Lung (tissue), 11 donors: ENCODE measurements at regions not wholly inside any gene's neighbourhood (a gene's known extent, or its start where the extent isn't known, plus 50 kb on each side); places are given as distances from the start of the nearest gene placed in this dataset.

Source experiments
- ATAC-seq: fragments of 200-7000 bp; cut with Tn5 transposase; one replicate; pipeline ENCODE4 v1.9.1; 2020; ENCODE audit warnings: moderate number of reproducible peaks; ENCODE audit not compliant: insufficient read depth, low FRiP score
- DNase-seq, 3 donors: peaks; one replicate each; pipeline ENCODE4 v3.0.0-alpha.2; 2013 to 2017
- H3K27ac ChIP-seq, 2 donors: one replicate each; pipeline ENCODE4 v1.5.1; 2013; ENCODE audit warnings: mild to moderate bottlenecking in 2 of 2, moderate library complexity in 2 of 2, control low read depth in 1 of 2, inconsistent platforms in 1 of 2, low read depth in 1 of 2, low read length in 1 of 2
- H3K27me3 ChIP-seq, 3 donors: one replicate each; pipeline ENCODE4 v1.5.1; 2013; ENCODE audit warnings: low read length in 2 of 3; ENCODE audit not compliant: control insufficient read depth in 3 of 3, insufficient read depth in 3 of 3
- H3K36me3 ChIP-seq, 4 donors: one replicate each; pipeline ENCODE4 v1.5.1; 2013; ENCODE audit warnings: low read length in 4 of 4, mild to moderate bottlenecking in 1 of 4, moderate library complexity in 1 of 4; ENCODE audit not compliant: control insufficient read depth in 4 of 4, insufficient read depth in 4 of 4
- H3K4me1 ChIP-seq, 5 donors: one replicate each; pipeline ENCODE4 v1.5.1; 2013; ENCODE audit warnings: low read length in 5 of 5, mild to moderate bottlenecking in 2 of 5, moderate library complexity in 1 of 5; ENCODE audit not compliant: control insufficient read depth in 5 of 5, insufficient read depth in 5 of 5
- H3K4me3 ChIP-seq: one replicate; pipeline ENCODE4 v1.5.1; 2013; ENCODE audit warnings: mild to moderate bottlenecking, control low read depth, moderate library complexity
- H3K9ac ChIP-seq, 2 donors: one replicate each; pipeline ENCODE4 v1.5.1; 2013; ENCODE audit warnings: low read length in 2 of 2, control low read depth in 1 of 2; ENCODE audit not compliant: insufficient read depth in 1 of 2
- H3K9me3 ChIP-seq, 4 donors: one replicate each; pipeline ENCODE4 v1.5.1; 2013; ENCODE audit warnings: low read length in 3 of 4, mild to moderate bottlenecking in 1 of 4, moderate library complexity in 1 of 4; ENCODE audit not compliant: control insufficient read depth in 4 of 4, insufficient read depth in 3 of 4
- WGBS, 2 donors: extraction: QIAGEN DNeasy Blood & Tissue Kit; methylation state at CpG; one replicate each; pipeline ENCODE4 v1.1.7; 2013; 5-methylcytosine and 5-hydroxymethylcytosine counted together
- TF ChIP-seq, protein P1 (sequence below): IDR thresholded peaks from 2 replicates; pipeline ENCODE4 v1.5.1; 2012; ENCODE audit warnings: mild to moderate bottlenecking; ENCODE audit errors: control extremely low read depth, extremely low read depth
- donor health status: control.
- donor health status: control.
- donor health status: Bipolar disorder and iron deficiency.
- donor health status: healthy.
- donor health status: DM: yes; HTN: yes; CAD: no.

DNA sequence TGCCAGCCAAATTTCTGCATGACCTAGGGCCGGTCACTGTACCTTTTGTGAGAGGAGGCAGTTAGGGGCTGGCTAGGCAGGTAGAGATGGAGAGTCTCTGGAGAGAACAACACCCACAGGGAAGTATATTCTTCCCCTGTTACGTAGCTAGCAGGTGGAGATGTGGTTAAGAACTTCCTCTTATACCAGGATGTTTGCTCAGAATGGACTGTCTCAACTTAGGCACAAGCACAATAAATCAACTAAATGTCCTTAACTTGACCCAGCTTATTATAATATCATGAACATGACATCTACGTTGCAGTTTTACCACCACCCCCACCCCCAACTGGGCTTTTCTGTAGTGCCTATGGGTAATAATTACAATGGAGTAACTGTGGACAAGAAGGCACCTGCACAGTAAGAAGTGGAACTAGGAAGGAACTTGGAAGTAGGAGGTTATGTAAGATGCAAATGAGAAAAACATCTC is 60.7 kb upstream of the MPEG1 start:
- Histone ChIP-seq H3K9me3 (peaks cover 0 to 4% (median 0%) of the 10 kb centered on the region in 4 donors), H3K9ac (no peak overlapping the region), H3K27me3 (no peaks in the 10 kb centered on the region), H3K4me3 (no peak overlapping the region), H3K36me3 (no peaks in the 10 kb centered on the region), H3K4me1 (peaks cover 0 to 3% (median 0%) of the 10 kb centered on the region in 5 donors), H3K27ac (peak overlapping the region in 1 of 2 donors; percentile 15)
- TF ChIP-seq, protein P1, sequence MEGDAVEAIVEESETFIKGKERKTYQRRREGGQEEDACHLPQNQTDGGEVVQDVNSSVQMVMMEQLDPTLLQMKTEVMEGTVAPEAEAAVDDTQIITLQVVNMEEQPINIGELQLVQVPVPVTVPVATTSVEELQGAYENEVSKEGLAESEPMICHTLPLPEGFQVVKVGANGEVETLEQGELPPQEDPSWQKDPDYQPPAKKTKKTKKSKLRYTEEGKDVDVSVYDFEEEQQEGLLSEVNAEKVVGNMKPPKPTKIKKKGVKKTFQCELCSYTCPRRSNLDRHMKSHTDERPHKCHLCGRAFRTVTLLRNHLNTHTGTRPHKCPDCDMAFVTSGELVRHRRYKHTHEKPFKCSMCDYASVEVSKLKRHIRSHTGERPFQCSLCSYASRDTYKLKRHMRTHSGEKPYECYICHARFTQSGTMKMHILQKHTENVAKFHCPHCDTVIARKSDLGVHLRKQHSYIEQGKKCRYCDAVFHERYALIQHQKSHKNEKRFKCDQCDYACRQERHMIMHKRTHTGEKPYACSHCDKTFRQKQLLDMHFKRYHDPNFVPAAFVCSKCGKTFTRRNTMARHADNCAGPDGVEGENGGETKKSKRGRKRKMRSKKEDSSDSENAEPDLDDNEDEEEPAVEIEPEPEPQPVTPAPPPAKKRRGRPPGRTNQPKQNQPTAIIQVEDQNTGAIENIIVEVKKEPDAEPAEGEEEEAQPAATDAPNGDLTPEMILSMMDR: no peak
- DNase-seq (no peak), ATAC-seq (peak; percentile 41)
- WGBS, 2 donors: 16 to 28% methylated on average over 3 of the region's 3 CpGs

DNA sequence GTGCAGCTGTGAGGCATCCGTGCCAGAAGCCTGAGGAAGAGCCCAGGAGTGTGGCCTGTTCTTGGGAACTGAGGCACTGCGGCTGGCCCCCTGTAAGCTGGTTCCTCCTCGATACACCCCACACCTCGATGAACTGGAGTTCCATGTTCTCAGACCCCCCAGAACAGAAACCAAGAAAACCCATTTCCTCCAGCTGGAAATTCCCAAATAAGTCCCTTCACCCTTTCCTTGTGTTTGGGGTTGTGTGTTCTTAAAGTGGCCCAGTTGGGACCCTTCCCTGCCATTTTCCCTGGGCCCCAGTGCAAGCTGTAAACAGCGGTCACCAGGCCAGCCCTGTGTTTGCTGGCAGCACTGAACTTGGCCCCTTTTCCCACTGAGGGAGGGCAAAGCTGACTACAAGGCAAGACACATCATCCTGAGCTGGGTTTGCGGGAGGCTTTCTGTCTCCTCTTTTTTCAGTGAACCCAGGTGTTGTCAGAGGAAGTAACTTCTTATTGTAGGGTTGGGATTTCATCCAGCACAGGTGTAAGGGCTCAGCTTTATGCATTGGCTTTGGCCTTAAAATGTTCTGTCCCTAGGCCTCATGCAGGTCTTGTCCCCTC is 60.1 kb upstream of the MPEG1 start:
- Histone ChIP-seq H3K9me3 (peaks cover 0 to under 1% (median 0%) of the 10 kb centered on the region in 4 donors), H3K36me3 (no peaks in the 10 kb centered on the region), H3K27ac (peak overlapping the region in 1 of 2 donors; percentile 15), H3K27me3 (no peaks in the 10 kb centered on the region), H3K9ac (no peak overlapping the region), H3K4me3 (no peak overlapping the region), H3K4me1 (peaks cover 0 to 3% (median 0%) of the 10 kb centered on the region in 5 donors)
- WGBS, 2 donors: 76 to 82% methylated on average over 6 of the region's 6 CpGs
- DNase-seq: no peak
- ATAC-seq: no peak
- TF ChIP-seq, protein P1: no peak

DNA sequence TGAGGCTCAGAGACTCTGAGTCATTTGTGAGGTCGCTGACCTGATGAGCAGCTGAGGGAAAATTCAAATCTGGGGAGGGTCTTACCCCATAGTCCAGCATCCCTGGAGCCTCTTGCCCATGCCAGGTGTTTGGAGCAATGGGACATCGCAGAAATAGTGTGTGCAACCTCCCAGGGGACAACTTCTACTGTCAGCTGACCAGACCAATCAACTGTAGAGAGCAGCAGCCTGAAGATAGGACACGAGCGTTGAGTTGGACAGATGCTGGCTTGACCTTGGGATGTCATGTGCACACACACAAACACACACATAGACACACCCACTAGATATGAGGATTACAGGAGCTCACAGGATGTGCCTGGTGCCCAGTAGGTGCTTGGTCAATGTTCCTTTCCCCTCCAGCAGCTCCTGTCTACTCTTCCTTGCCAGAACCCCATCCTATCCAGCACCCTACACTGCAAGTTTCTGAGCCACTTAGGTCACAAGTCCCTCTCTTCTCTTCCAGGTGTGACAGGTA is 59.1 kb upstream of the MPEG1 start:
- H3K27me3 ChIP-seq: no peaks in the 10 kb centered on the region
- H3K36me3 ChIP-seq: no peaks in the 10 kb centered on the region
- DNase-seq: no peak
- no peak overlapping the region for H3K9ac ChIP-seq
- no peaks in the 10 kb centered on the region for H3K9me3 ChIP-seq
- TF ChIP-seq, protein P1: no peak
- no peak overlapping the region for H3K27ac ChIP-seq
- WGBS, 2 donors: 86 to 93% methylated on average over 4 of the region's 4 CpGs
- H3K4me3 ChIP-seq: no peak overlapping the region
- peaks cover 0 to 3% (median 0%) of the 10 kb centered on the region in 5 donors for H3K4me1 ChIP-seq
- ATAC-seq: no peak
